ENCODE measurements at regions not wholly inside any gene's neighbourhood (a gene's known extent, or its start where the extent isn't known, plus 50 kb on each side); places are given as distances from the start of the nearest gene placed in this dataset.

DNA sequence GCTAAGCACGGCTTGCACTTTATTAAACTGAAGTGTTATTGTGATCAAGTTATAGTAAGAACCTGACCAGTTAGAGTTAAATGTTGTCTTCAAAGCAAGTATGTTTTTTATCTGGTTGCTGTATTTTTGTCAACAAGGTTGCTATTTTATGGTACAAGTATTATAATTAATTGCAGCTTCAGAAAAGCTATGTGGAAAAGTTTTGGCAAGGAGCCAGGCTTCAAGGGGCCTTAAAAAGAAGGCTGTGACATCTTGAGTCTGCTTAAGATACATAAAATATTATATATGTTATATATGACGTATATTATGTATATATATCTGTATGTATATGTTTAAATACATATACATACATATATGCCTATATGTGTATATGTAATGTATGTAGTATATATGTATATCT is 1461.2 kb upstream of the CDH8 start:
- TF ChIP-seq, protein P1, sequence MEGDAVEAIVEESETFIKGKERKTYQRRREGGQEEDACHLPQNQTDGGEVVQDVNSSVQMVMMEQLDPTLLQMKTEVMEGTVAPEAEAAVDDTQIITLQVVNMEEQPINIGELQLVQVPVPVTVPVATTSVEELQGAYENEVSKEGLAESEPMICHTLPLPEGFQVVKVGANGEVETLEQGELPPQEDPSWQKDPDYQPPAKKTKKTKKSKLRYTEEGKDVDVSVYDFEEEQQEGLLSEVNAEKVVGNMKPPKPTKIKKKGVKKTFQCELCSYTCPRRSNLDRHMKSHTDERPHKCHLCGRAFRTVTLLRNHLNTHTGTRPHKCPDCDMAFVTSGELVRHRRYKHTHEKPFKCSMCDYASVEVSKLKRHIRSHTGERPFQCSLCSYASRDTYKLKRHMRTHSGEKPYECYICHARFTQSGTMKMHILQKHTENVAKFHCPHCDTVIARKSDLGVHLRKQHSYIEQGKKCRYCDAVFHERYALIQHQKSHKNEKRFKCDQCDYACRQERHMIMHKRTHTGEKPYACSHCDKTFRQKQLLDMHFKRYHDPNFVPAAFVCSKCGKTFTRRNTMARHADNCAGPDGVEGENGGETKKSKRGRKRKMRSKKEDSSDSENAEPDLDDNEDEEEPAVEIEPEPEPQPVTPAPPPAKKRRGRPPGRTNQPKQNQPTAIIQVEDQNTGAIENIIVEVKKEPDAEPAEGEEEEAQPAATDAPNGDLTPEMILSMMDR (conservative IDR thresholded peaks at IDR 0.05), result no peak
- TF ChIP-seq ZFX (IDR thresholded peaks at IDR 0.05), result no peak

Measured in C4-2B (cell line).